ENCODE measurements at regions not wholly inside any gene's neighbourhood (a gene's known extent, or its start where the extent isn't known, plus 50 kb on each side); places are given as distances from the start of the nearest gene placed in this dataset.

GRCh38 chr6:104226790-104227446, 632.8 kb downstream of the HACE1 start:
- no peak for DNase-seq (ENCODE audit: low read depth)
- no peak overlapping the region for H3K4me3 ChIP-seq (ENCODE audit: low read depth, low read length)
- no peak for TF ChIP-seq CTCF (IDR thresholded peaks at IDR 0.05; ENCODE audit: insufficient read depth, low read depth, low read length, missing control alignments)

- H3K4me3 ChIP-seq (ENCODE audit: low read depth, low read length): no peak overlapping the region
- TF ChIP-seq CTCF (IDR thresholded peaks at IDR 0.05; ENCODE audit: insufficient read depth, low read depth, low read length, missing control alignments): no peak
- no peak for DNase-seq (ENCODE audit: low read depth)
These were observed 641.6 kb downstream of the HACE1 start for GRCh38 chr6:104218116-104218515.

- no peak for DNase-seq (ENCODE audit: low read depth)
- no peak overlapping the region for H3K4me3 ChIP-seq (ENCODE audit: low read depth, low read length)
- TF ChIP-seq CTCF (IDR thresholded peaks at IDR 0.05; ENCODE audit: insufficient read depth, low read depth, low read length, missing control alignments): no peak
These were observed 644.8 kb downstream of the HACE1 start for GRCh38 chr6:104214901-104215300.

GRCh38 chr6:104212977-104213668, 646.6 kb downstream of the HACE1 start:
- DNase-seq (ENCODE audit: low read depth): no peak
- TF ChIP-seq CTCF (IDR thresholded peaks at IDR 0.05; ENCODE audit: insufficient read depth, low read depth, low read length, missing control alignments): no peak
- no peak overlapping the region for H3K4me3 ChIP-seq (ENCODE audit: low read depth, low read length)

GRCh38 chr6:104207635-104208034, 652.1 kb downstream of the HACE1 start:
- no peak overlapping the region for H3K4me3 ChIP-seq (ENCODE audit: low read depth, low read length)
- no peak for DNase-seq (ENCODE audit: low read depth)
- TF ChIP-seq CTCF (IDR thresholded peaks at IDR 0.05; ENCODE audit: insufficient read depth, low read depth, low read length, missing control alignments): no peak

GRCh38 chr6:104201557-104201956, 658.2 kb downstream of the HACE1 start:
- DNase-seq (ENCODE audit: low read depth): no peak
- H3K4me3 ChIP-seq (ENCODE audit: low read depth, low read length): no peak overlapping the region
- no peak for TF ChIP-seq CTCF (IDR thresholded peaks at IDR 0.05; ENCODE audit: insufficient read depth, low read depth, low read length, missing control alignments)
